ENCODE measurements at regions not wholly inside any gene's neighbourhood (a gene's known extent, or its start where the extent isn't known, plus 50 kb on each side); places are given as distances from the start of the nearest gene placed in this dataset.

DNA sequence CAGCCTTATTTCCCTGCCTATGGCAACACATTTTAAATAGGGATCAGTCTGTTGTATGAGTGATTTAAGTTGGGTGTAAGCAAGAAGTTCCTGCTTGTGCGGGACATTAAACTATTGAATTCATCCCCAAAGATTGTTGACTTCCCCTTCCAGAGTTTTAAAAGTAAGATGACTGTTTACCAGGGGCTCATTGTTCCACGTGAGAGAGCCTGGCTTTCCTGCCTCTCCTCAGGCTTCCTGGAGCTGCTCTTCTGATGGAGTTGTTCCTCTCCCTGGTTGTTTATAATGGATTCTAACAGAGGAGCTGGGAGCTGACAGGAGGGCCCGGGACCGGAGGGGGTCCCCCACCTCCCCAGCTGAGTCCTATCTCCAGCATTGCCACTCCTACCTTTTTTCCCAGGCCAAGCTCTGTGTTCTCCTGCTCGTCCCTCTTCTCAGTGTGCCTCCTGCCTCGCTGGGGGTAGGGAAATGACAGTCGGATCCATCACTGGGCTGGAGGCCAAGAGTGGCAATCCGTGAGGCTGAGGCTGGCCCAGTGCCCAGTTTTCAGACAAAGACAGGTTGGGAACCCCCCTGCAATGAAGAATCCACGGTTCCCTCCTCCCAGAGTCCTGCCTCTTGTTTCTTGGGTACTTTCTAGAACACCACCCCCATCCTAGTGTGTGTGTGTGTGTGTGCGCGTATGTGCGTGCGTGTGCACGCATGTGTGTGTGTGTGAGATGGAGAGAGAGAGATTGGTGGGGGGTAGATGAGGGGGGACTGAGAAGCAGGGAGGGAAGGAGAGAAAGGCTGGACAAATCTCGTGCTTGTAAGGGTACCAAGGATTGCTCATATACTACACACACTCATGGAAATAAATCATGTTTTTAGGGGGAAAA, 123.7 kb upstream of the NFIB start:
- TF ChIP-seq U2AF1 (optimal IDR thresholded peaks at IDR 0.05; ENCODE audit: low read depth, low read length) (no peak), PTTG1 (tag; IDR thresholded peaks at IDR 0.05; ENCODE audit: low read depth) (no peak), HIVEP1 (CRISPR knock-in tag; IDR thresholded peaks at IDR 0.05) (no peak), RBM22 (IDR thresholded peaks at IDR 0.05; ENCODE audit: low read depth, low read length, poor library complexity, severe bottlenecking) (no peak), NR2F6 (CRISPR knock-in tag; IDR thresholded peaks at IDR 0.05) (no peak)
- TF ChIP-seq, protein P1, sequence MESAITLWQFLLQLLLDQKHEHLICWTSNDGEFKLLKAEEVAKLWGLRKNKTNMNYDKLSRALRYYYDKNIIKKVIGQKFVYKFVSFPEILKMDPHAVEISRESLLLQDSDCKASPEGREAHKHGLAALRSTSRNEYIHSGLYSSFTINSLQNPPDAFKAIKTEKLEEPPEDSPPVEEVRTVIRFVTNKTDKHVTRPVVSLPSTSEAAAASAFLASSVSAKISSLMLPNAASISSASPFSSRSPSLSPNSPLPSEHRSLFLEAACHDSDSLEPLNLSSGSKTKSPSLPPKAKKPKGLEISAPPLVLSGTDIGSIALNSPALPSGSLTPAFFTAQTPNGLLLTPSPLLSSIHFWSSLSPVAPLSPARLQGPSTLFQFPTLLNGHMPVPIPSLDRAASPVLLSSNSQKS (CRISPR knock-in tag; IDR thresholded peaks at IDR 0.05): no peak

Measured in K562 (cell line).